Chondrocyte (in vitro differentiated cells): ENCODE measurements at regions not wholly inside any gene's neighbourhood (a gene's known extent, or its start where the extent isn't known, plus 50 kb on each side); places are given as distances from the start of the nearest gene placed in this dataset.

Experiments
- DNase-seq: peaks from one replicate; pipeline ENCODE4 v3.0.0; 2021; ENCODE audit warnings: mixed read lengths, low spot score
- H3K27ac Mint-ChIP-seq: one replicate; pipeline ENCODE4 v1.8.0; 2021; ENCODE audit warnings: mild to moderate bottlenecking, moderate library complexity, mixed read lengths; ENCODE audit not compliant: unreplicated experiment
- H3K27me3 Mint-ChIP-seq: 2 replicates; pipeline ENCODE4 v1.8.0; 2021; ENCODE audit warnings: low read depth, mixed read lengths
- H3K36me3 Mint-ChIP-seq: 2 replicates; pipeline ENCODE4 v1.8.0; 2021; ENCODE audit warnings: low read depth, mixed read lengths
- H3K4me1 Mint-ChIP-seq: 2 replicates; pipeline ENCODE4 v1.8.0; 2021; ENCODE audit warnings: low read depth, mild to moderate bottlenecking, mixed read lengths
- H3K4me3 Mint-ChIP-seq: one replicate; pipeline ENCODE4 v1.8.0; 2021; ENCODE audit warnings: mild to moderate bottlenecking, moderate library complexity, mixed read lengths; ENCODE audit not compliant: unreplicated experiment
- H3K9me3 Mint-ChIP-seq: 2 replicates; pipeline ENCODE4 v1.8.0; 2021; ENCODE audit warnings: low read depth, mixed read lengths
- CTCF ChIP-seq: fragments of 200-600 bp; sonication (generic); IDR thresholded peaks from 2 replicates; pipeline ENCODE4 v1.5.0; 2021; ENCODE audit warnings: antibody characterized with exemption, mild to moderate bottlenecking, moderate library complexity

- DNase-seq = no peak
- H3K4me1 Mint-ChIP-seq = peaks cover 3% of the 10 kb centered on the region
- no peak overlapping the region for H3K27ac Mint-ChIP-seq
- peaks cover 2% of the 10 kb centered on the region for H3K36me3 Mint-ChIP-seq
- peak overlapping the region; percentile 9 for H3K4me3 Mint-ChIP-seq
- H3K27me3 Mint-ChIP-seq = peaks cover 22% of the 10 kb centered on the region
- peak; percentile 40 for TF ChIP-seq CTCF
- H3K9me3 Mint-ChIP-seq = no peaks in the 10 kb centered on the region
Observed at GRCh38 chrX:36957425-36958328, 50.5 kb upstream of the FAM47C start.
